H1 (cell line): ENCODE measurements at regions not wholly inside any gene's neighbourhood (a gene's known extent, or its start where the extent isn't known, plus 50 kb on each side); places are given as distances from the start of the nearest gene placed in this dataset.

Experiments used
- CEBPB ChIP-seq: IDR thresholded peaks from 2 replicates; pipeline ENCODE4 v1.6.1; 2012; ENCODE audit warnings: low read depth, low read length
- EP300 ChIP-seq, 2 experiments: IDR thresholded peaks; 1 replicate in 1 of 2; 2 replicates in 1 of 2; pipeline ENCODE4 v1.6.1; 2011 to 2012; ENCODE audit warnings: low read depth in 2 of 2, low read length in 2 of 2, mild to moderate bottlenecking in 2 of 2, borderline replicate concordance in 1 of 2, inconsistent platforms in 1 of 2, moderate library complexity in 1 of 2
- JUN ChIP-seq: IDR thresholded peaks from 2 replicates; pipeline ENCODE4 v1.6.1; 2011; ENCODE audit warnings: low read depth, mild to moderate bottlenecking, improper control_type of control experiment, low read length
- POLR2A ChIP-seq, 2 experiments: IDR thresholded peaks; 1 replicate in 1 of 2; 2 replicates in 1 of 2; pipeline ENCODE4 v1.6.1; 2011; ENCODE audit warnings: low read depth in 2 of 2, low read length in 2 of 2, mild to moderate bottlenecking in 2 of 2; ENCODE audit errors: control extremely low read depth in 1 of 2
- POLR2AphosphoS5 ChIP-seq: IDR thresholded peaks from 2 replicates; pipeline ENCODE4 v1.6.1; 2011; ENCODE audit warnings: low read depth, low read length
- RAD21 ChIP-seq, 2 experiments: IDR thresholded peaks in 1 of 2; conservative IDR thresholded peaks in 1 of 2; 2 replicates each; pipeline ENCODE4 v1.6.1; 2011; ENCODE audit warnings: low read depth in 2 of 2, low read length in 2 of 2, improper control_type of control experiment in 1 of 2, inconsistent platforms in 1 of 2, mild to moderate bottlenecking in 1 of 2, moderate library complexity in 1 of 2
- TCF12 ChIP-seq: IDR thresholded peaks from 2 replicates; pipeline ENCODE4 v1.6.1; 2011; ENCODE audit warnings: low read depth, mild to moderate bottlenecking, low read length
- TEAD4 ChIP-seq: IDR thresholded peaks from 2 replicates; pipeline ENCODE4 v1.6.1; 2012; ENCODE audit warnings: low read depth, low read length, inconsistent platforms, mixed read lengths
- TF ChIP-seq, protein P1 (sequence below), 3 experiments: IDR thresholded peaks; 1 replicate in 2 of 3; 2 replicates in 1 of 3; pipeline versions ENCODE4 v1.5.1 to v1.6.1; 2011; ENCODE audit warnings: low read length in 3 of 3, mild to moderate bottlenecking in 3 of 3, inconsistent platforms in 2 of 3, low read depth in 1 of 3, moderate library complexity in 1 of 3; ENCODE audit not compliant: insufficient read depth in 1 of 3; ENCODE audit errors: control extremely low read depth in 1 of 3
- TF ChIP-seq, protein P2 (sequence below): IDR thresholded peaks from 2 replicates; pipeline ENCODE4 v1.6.1; 2011; ENCODE audit warnings: low read depth, mild to moderate bottlenecking, low read length; ENCODE audit not compliant: insufficient read depth

DNA sequence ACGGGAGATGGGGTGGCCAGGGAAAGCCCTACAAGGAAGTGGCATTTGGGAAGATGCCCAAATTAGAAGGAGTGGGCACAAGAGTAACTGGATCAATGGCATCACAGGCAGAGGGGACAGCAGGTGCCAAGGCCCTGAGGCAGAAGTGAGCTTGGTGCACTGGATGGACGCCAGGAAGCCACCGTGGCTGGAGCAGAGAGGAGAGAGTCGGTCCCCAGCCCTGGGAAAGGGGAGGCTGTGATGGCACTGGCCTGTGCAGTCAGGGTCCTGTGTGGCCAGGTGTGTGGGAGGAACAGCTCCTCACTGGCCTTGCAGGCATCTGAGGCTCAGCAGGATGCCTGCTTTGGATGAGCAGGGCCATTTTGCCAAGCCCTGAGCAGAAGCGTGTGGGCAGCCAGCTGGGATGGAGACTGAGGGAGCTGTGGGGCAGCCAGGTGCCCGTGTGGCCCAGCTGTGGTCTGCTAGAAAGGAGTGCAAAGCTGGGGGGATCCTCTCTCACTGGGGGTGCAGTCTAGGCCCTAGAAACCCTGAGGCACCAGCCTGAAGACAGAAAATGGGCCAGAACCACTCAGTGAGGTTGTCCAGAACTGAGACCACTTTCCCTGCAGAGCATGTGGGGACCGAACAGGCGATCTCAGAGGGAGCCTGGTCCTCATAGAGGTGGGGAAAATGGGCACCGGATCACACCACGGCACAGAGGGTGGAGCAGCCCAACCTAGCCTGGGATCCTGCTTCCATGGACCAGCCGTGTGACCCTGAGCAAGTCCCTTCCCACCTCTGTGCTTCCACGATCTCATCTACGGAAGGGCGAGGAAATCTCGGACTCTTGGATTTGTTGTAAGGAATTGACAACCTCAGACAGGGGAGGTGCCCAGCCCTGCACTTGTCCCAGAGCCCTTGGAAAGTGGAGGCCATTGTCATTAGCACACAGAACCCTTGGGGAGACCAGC lies 78.6 kb upstream of the RTL6 start:
- TF ChIP-seq, protein P1, sequence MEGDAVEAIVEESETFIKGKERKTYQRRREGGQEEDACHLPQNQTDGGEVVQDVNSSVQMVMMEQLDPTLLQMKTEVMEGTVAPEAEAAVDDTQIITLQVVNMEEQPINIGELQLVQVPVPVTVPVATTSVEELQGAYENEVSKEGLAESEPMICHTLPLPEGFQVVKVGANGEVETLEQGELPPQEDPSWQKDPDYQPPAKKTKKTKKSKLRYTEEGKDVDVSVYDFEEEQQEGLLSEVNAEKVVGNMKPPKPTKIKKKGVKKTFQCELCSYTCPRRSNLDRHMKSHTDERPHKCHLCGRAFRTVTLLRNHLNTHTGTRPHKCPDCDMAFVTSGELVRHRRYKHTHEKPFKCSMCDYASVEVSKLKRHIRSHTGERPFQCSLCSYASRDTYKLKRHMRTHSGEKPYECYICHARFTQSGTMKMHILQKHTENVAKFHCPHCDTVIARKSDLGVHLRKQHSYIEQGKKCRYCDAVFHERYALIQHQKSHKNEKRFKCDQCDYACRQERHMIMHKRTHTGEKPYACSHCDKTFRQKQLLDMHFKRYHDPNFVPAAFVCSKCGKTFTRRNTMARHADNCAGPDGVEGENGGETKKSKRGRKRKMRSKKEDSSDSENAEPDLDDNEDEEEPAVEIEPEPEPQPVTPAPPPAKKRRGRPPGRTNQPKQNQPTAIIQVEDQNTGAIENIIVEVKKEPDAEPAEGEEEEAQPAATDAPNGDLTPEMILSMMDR (IDR thresholded peaks at IDR 0.05; ENCODE audit: control extremely low read depth in 1 of 3, insufficient read depth in 1 of 3, low read depth in 1 of 3, low read length in 3 of 3): no peak
- no peak for TF ChIP-seq POLR2A (IDR thresholded peaks at IDR 0.05; ENCODE audit: control extremely low read depth in 1 of 2, low read depth in 2 of 2, low read length in 2 of 2)
- TF ChIP-seq, protein P2, sequence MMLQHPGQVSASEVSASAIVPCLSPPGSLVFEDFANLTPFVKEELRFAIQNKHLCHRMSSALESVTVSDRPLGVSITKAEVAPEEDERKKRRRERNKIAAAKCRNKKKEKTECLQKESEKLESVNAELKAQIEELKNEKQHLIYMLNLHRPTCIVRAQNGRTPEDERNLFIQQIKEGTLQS: no peak
- TF ChIP-seq CEBPB: no peak
- TF ChIP-seq EP300 (IDR thresholded peaks at IDR 0.05; ENCODE audit: borderline replicate concordance in 1 of 2, low read depth in 2 of 2, low read length in 2 of 2): no peak
- no peak for TF ChIP-seq JUN
- TF ChIP-seq RAD21 (IDR thresholded peaks at IDR 0.05 in 1 of 2, conservative IDR thresholded peaks at IDR 0.05 in 1 of 2; ENCODE audit: low read depth in 2 of 2, low read length in 2 of 2): no peak
- no peak for TF ChIP-seq POLR2AphosphoS5
- TF ChIP-seq TEAD4: no peak
- TF ChIP-seq TCF12: no peak
